PFSK-1 (cell line): ENCODE measurements at regions not wholly inside any gene's neighbourhood (a gene's known extent, or its start where the extent isn't known, plus 50 kb on each side); places are given as distances from the start of the nearest gene placed in this dataset.

Experiments used
- POLR2AphosphoS5 ChIP-seq: IDR thresholded peaks from 2 replicates; pipeline ENCODE4 v1.6.1; 2012; ENCODE audit warnings: low read depth, mild to moderate bottlenecking, control low read depth, low read length, moderate library complexity
- REST ChIP-seq, 2 experiments: IDR thresholded peaks; 2 replicates each; pipeline versions ENCODE4 v1.6.1 to v1.8.0; 2011 to 2012; ENCODE audit warnings: low read depth in 2 of 2, low read length in 2 of 2, control low read depth in 1 of 2, inconsistent platforms in 1 of 2, mild to moderate bottlenecking in 1 of 2, moderate library complexity in 1 of 2; ENCODE audit not compliant: insufficient read depth in 1 of 2
- SIN3A ChIP-seq: IDR thresholded peaks from 2 replicates; pipeline ENCODE4 v1.6.1; 2012; ENCODE audit warnings: mild to moderate bottlenecking, low read length, moderate library complexity, borderline replicate concordance; ENCODE audit not compliant: insufficient read depth
- TAF1 ChIP-seq: IDR thresholded peaks from 2 replicates; pipeline ENCODE4 v1.6.1; 2012; ENCODE audit warnings: low read length, control low read depth, borderline replicate concordance; ENCODE audit not compliant: insufficient read depth

DNA sequence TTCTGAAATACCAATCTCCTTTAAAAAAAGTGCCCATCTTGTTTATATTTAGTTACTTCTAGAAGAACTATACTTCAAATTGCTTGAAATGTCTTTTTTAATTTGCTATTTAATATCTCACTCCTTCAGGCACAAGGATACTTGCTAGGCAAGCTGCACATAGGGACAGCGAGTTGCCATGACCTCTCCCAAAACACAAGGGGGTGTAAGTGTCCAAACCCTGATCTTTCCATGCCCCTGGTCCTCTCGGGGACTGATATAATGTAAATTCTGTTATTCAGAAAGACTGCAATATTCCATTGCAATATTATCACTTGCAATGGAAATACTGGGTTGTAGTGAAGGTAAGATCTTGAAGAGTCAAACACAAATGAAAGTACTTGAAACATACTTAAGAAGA is 480.4 kb downstream of the CETN3 start:
- no peak for TF ChIP-seq REST (IDR thresholded peaks at IDR 0.05; ENCODE audit: insufficient read depth in 1 of 2, low read depth in 2 of 2, low read length in 2 of 2)
- no peak for TF ChIP-seq TAF1
- no peak for TF ChIP-seq POLR2AphosphoS5
- TF ChIP-seq SIN3A, result no peak
